Upper lobe of left lung (tissue), 6 donors: ENCODE measurements at regions not wholly inside any gene's neighbourhood (a gene's known extent, or its start where the extent isn't known, plus 50 kb on each side); places are given as distances from the start of the nearest gene placed in this dataset.

Experiments
- ATAC-seq, 2 donors: fragments of 200-7000 bp; cut with Tn5 transposase; one replicate each; pipeline ENCODE4 v1.9.1; 2022; ENCODE audit warnings: mild to moderate bottlenecking in 2 of 2, moderate library complexity in 2 of 2; ENCODE audit not compliant: low FRiP score in 2 of 2
- DNase-seq, 2 donors: peaks; one replicate each; pipeline ENCODE4 v3.0.0-alpha.2; 2019 to 2020
- H3K27ac ChIP-seq, 4 donors: fragments of 200-600 bp; sonication (generic); one replicate each; pipeline ENCODE4 v1.5.1; 2016 to 2019
- H3K27me3 ChIP-seq, 4 donors: fragments of 200-600 bp; sonication (generic); one replicate each; pipeline ENCODE4 v1.5.1; 2017 to 2019
- H3K36me3 ChIP-seq, 4 donors: fragments of 200-600 bp; sonication (generic); one replicate each; pipeline ENCODE4 v1.5.1; 2016 to 2019
- H3K4me1 ChIP-seq, 4 donors: fragments of 200-600 bp; sonication (generic); one replicate each; pipeline ENCODE4 v1.5.1; 2018 to 2019
- H3K4me3 ChIP-seq, 4 donors: fragments of 200-600 bp; sonication (generic); one replicate each; pipeline ENCODE4 v1.5.1; 2017 to 2019; ENCODE audit warnings: mild to moderate bottlenecking in 2 of 4, moderate library complexity in 1 of 4
- H3K9me3 ChIP-seq, 4 donors: fragments of 200-600 bp; sonication (generic); one replicate each; pipeline ENCODE4 v1.5.1; 2018 to 2019
- CTCF ChIP-seq, 6 experiments: fragments of 450-650 bp in 4 of 6; fragments of 200-600 bp in 2 of 6; sonication (generic) in 2 of 6; IDR thresholded peaks; one replicate each; pipeline ENCODE4 v1.5.1; 2016 to 2019; ENCODE audit warnings: antibody characterized with exemption in 6 of 6
- EP300 ChIP-seq, 4 donors: sonication (generic); formaldehyde crosslinking; IDR thresholded peaks; one replicate each; pipeline ENCODE4 v1.5.1; 2017; ENCODE audit warnings: antibody characterized with exemption in 4 of 4, control low read depth in 2 of 4
- POLR2A ChIP-seq, 4 donors: fragments of 450-650 bp; IDR thresholded peaks; one replicate each; pipeline ENCODE4 v1.5.1; 2016 to 2017; ENCODE audit warnings: antibody characterized with exemption in 4 of 4, mild to moderate bottlenecking in 2 of 4
- POLR2AphosphoS5 ChIP-seq, 2 donors: sonication (generic); formaldehyde crosslinking; IDR thresholded peaks; one replicate each; pipeline ENCODE4 v1.5.1; 2017; ENCODE audit warnings: antibody characterized with exemption in 2 of 2
- WGBS, 2 donors: methylation state at CpG; one replicate each; pipeline ENCODE4 v1.1.5; 2017 to 2018; 5-methylcytosine and 5-hydroxymethylcytosine counted together
- donor health status: DM: no; HTN: no; CAD: no; lungs with moderate emphysema.
- donor health status: DM: no; HTN: yes; CAD: no; lungs with severe emphysema.

- no peaks in the 10 kb centered on the region for H3K9me3 ChIP-seq
- 75 to 77% methylated on average over 3 of the region's 3 CpGs for WGBS, 2 donors
- no peak overlapping the region for H3K4me3 ChIP-seq
- no peak for DNase-seq
- no peak overlapping the region for H3K27ac ChIP-seq
- no peaks in the 10 kb centered on the region for H3K4me1 ChIP-seq
- TF ChIP-seq CTCF (IDR thresholded peaks at IDR 0.05) (no peak), EP300 (IDR thresholded peaks at IDR 0.05) (no peak), POLR2A (IDR thresholded peaks at IDR 0.05) (no peak), POLR2AphosphoS5 (IDR thresholded peaks at IDR 0.05) (no peak)
- no peaks in the 10 kb centered on the region for H3K27me3 ChIP-seq
- H3K36me3 ChIP-seq = no peaks in the 10 kb centered on the region
- ATAC-seq = no peak
Measured at GRCh38 chr4:148674876-148675275, 232.7 kb upstream of the NR3C2 start.

GRCh38 chr4:148664636-148665035 lies 222.4 kb upstream of the NR3C2 start:
- H3K4me3 ChIP-seq = no peak overlapping the region
- H3K4me1 ChIP-seq = no peaks in the 10 kb centered on the region
- no peak overlapping the region for H3K27ac ChIP-seq
- no peak for TF ChIP-seq POLR2A (IDR thresholded peaks at IDR 0.05)
- no peak for TF ChIP-seq POLR2AphosphoS5 (IDR thresholded peaks at IDR 0.05)
- TF ChIP-seq CTCF (IDR thresholded peaks at IDR 0.05) = no peak
- no peak for TF ChIP-seq EP300 (IDR thresholded peaks at IDR 0.05)
- no peaks in the 10 kb centered on the region for H3K36me3 ChIP-seq
- no peak for ATAC-seq
- no peaks in the 10 kb centered on the region for H3K27me3 ChIP-seq
- no peak for DNase-seq
- WGBS, 2 donors = 92 to 96% methylated on average over 5 of the region's 5 CpGs
- no peaks in the 10 kb centered on the region for H3K9me3 ChIP-seq

GRCh38 chr4:148654131-148654530 lies 211.9 kb upstream of the NR3C2 start:
- WGBS, 2 donors = 88 to 95% methylated on average over 2 of the region's 2 CpGs
- H3K9me3 ChIP-seq = no peaks in the 10 kb centered on the region
- H3K27me3 ChIP-seq = no peaks in the 10 kb centered on the region
- ATAC-seq (no peak), DNase-seq (no peak)
- no peak overlapping the region for H3K4me3 ChIP-seq
- H3K4me1 ChIP-seq = no peaks in the 10 kb centered on the region
- TF ChIP-seq POLR2A (IDR thresholded peaks at IDR 0.05) (no peak), POLR2AphosphoS5 (IDR thresholded peaks at IDR 0.05) (no peak), CTCF (IDR thresholded peaks at IDR 0.05) (no peak), EP300 (IDR thresholded peaks at IDR 0.05) (no peak)
- no peak overlapping the region for H3K27ac ChIP-seq
- no peaks in the 10 kb centered on the region for H3K36me3 ChIP-seq

GRCh38 chr4:148653681-148654080 lies 211.5 kb upstream of the NR3C2 start:
- TF ChIP-seq EP300 (IDR thresholded peaks at IDR 0.05) = no peak
- TF ChIP-seq POLR2A (IDR thresholded peaks at IDR 0.05) = no peak
- no peak for TF ChIP-seq CTCF (IDR thresholded peaks at IDR 0.05)
- no peak for TF ChIP-seq POLR2AphosphoS5 (IDR thresholded peaks at IDR 0.05)
- Histone ChIP-seq H3K4me3 (no peak overlapping the region), H3K27me3 (no peaks in the 10 kb centered on the region), H3K36me3 (no peaks in the 10 kb centered on the region), H3K9me3 (no peaks in the 10 kb centered on the region), H3K4me1 (no peaks in the 10 kb centered on the region), H3K27ac (no peak overlapping the region)
- ATAC-seq (no peak), DNase-seq (no peak)
- 77 to 87% methylated on average over 4 of the region's 4 CpGs for WGBS, 2 donors

- ATAC-seq (no peak), DNase-seq (no peak)
- Histone ChIP-seq H3K9me3 (no peaks in the 10 kb centered on the region), H3K4me3 (no peak overlapping the region), H3K4me1 (no peaks in the 10 kb centered on the region), H3K36me3 (no peaks in the 10 kb centered on the region), H3K27me3 (no peaks in the 10 kb centered on the region), H3K27ac (no peak overlapping the region)
- 73 to 78% methylated on average over 2 of the region's 2 CpGs for WGBS, 2 donors
- TF ChIP-seq EP300 (IDR thresholded peaks at IDR 0.05) (no peak), POLR2A (IDR thresholded peaks at IDR 0.05) (no peak), CTCF (IDR thresholded peaks at IDR 0.05) (no peak), POLR2AphosphoS5 (IDR thresholded peaks at IDR 0.05) (no peak)
Measured at GRCh38 chr4:148651991-148652390, 209.8 kb upstream of the NR3C2 start.
